GM10266 (cell line): ENCODE measurements at regions not wholly inside any gene's neighbourhood (a gene's known extent, or its start where the extent isn't known, plus 50 kb on each side); places are given as distances from the start of the nearest gene placed in this dataset.

ENCODE experiments used
- DNase-seq: peaks from one replicate; pipeline ENCODE4 v3.0.0; 2012; ENCODE audit errors: extremely low spot score
- CTCF ChIP-seq: IDR thresholded peaks from 2 replicates; pipeline ENCODE4 v1.5.1; 2012; ENCODE audit warnings: mild to moderate bottlenecking, low read depth; ENCODE audit not compliant: control insufficient read depth, insufficient read depth; ENCODE audit errors: missing control alignments

- no peak for DNase-seq
- TF ChIP-seq CTCF: no peak
Measured at GRCh38 chr5:2544003-2544402, 207.5 kb downstream of the IRX2 start.

- TF ChIP-seq CTCF: no peak
- DNase-seq: no peak
Measured at GRCh38 chr5:2542821-2543220, 208.7 kb downstream of the IRX2 start.

- no peak for DNase-seq
- TF ChIP-seq CTCF: no peak
Measured at GRCh38 chr5:2542026-2542425, 209.5 kb downstream of the IRX2 start.

GRCh38 chr5:2538169-2538568, 213.3 kb downstream of the IRX2 start:
- no peak for DNase-seq

GRCh38 chr5:2537378-2538145, 213.9 kb downstream of the IRX2 start:
- no peak for DNase-seq
- TF ChIP-seq CTCF: no peak

More at GRCh38 chr5:2538169-2538568, 213.3 kb downstream of the IRX2 start:
- no peak for TF ChIP-seq CTCF

- TF ChIP-seq CTCF: no peak
- no peak for DNase-seq
Measured at GRCh38 chr5:2536632-2537377, 214.7 kb downstream of the IRX2 start.

GRCh38 chr5:2534970-2535369, 216.5 kb downstream of the IRX2 start:
- no peak for DNase-seq
- no peak for TF ChIP-seq CTCF
